ENCODE measurements at regions not wholly inside any gene's neighbourhood (a gene's known extent, or its start where the extent isn't known, plus 50 kb on each side); places are given as distances from the start of the nearest gene placed in this dataset.

GRCh38 chr2:106978647-106979046, 92.7 kb upstream of the ST6GAL2 start:
- DNase-seq (ENCODE audit: low read depth), result no peak

GRCh38 chr2:106981491-106981890, 95.5 kb upstream of the ST6GAL2 start:
- DNase-seq (ENCODE audit: low read depth), result no peak

- DNase-seq (ENCODE audit: low read depth), result no peak
Observed at GRCh38 chr2:106982350-106982749, 96.4 kb upstream of the ST6GAL2 start.

- no peak for DNase-seq (ENCODE audit: low read depth)
Observed at GRCh38 chr2:106983305-106983704, 97.3 kb upstream of the ST6GAL2 start.

GRCh38 chr2:106988361-106988760, 102.4 kb upstream of the ST6GAL2 start:
- no peak for DNase-seq (ENCODE audit: low read depth)

GRCh38 chr2:106990297-106990696, 104.3 kb upstream of the ST6GAL2 start:
- DNase-seq (ENCODE audit: low read depth), result peak; percentile 96

GRCh38 chr2:106991866-106992265, 105.9 kb upstream of the ST6GAL2 start:
- no peak for DNase-seq (ENCODE audit: low read depth)

GRCh38 chr2:106995556-106995955, 109.6 kb upstream of the ST6GAL2 start:
- DNase-seq (ENCODE audit: low read depth), result peak; percentile 37

- no peak for DNase-seq (ENCODE audit: low read depth)
Observed at GRCh38 chr2:106996171-106996769, 110.3 kb upstream of the ST6GAL2 start.

- DNase-seq (ENCODE audit: low read depth), result no peak
Observed at GRCh38 chr2:106997204-106997603, 111.2 kb upstream of the ST6GAL2 start.

GRCh38 chr2:107001062-107001461, 115.1 kb upstream of the ST6GAL2 start:
- DNase-seq (ENCODE audit: low read depth), result no peak

GRCh38 chr2:107001551-107001950, 115.6 kb upstream of the ST6GAL2 start:
- no peak for DNase-seq (ENCODE audit: low read depth)

- peak; percentile 91 for DNase-seq (ENCODE audit: low read depth)
Observed at GRCh38 chr2:107001964-107002696, 116.2 kb upstream of the ST6GAL2 start.

- DNase-seq (ENCODE audit: low read depth), result peak; percentile 72
Observed at GRCh38 chr2:107002735-107003134, 116.8 kb upstream of the ST6GAL2 start.

GRCh38 chr2:107005853-107006252, 119.9 kb upstream of the ST6GAL2 start:
- DNase-seq (ENCODE audit: low read depth), result no peak

- DNase-seq (ENCODE audit: low read depth), result no peak
Observed at GRCh38 chr2:107006836-107007235, 120.9 kb upstream of the ST6GAL2 start.

- no peak for DNase-seq (ENCODE audit: low read depth)
Observed at GRCh38 chr2:107007927-107008326, 122.0 kb upstream of the ST6GAL2 start.

GRCh38 chr2:107008843-107009242, 122.9 kb upstream of the ST6GAL2 start:
- DNase-seq (ENCODE audit: low read depth), result no peak

- DNase-seq (ENCODE audit: low read depth), result no peak
Observed at GRCh38 chr2:107009275-107009674, 123.3 kb upstream of the ST6GAL2 start.

- no peak for DNase-seq (ENCODE audit: low read depth)
Observed at GRCh38 chr2:107012714-107013306, 126.8 kb upstream of the ST6GAL2 start.

GRCh38 chr2:107013884-107014283, 127.9 kb upstream of the ST6GAL2 start:
- DNase-seq (ENCODE audit: low read depth), result no peak

GRCh38 chr2:107018366-107018765, 132.4 kb upstream of the ST6GAL2 start:
- DNase-seq (ENCODE audit: low read depth), result no peak

- DNase-seq (ENCODE audit: low read depth), result no peak
Observed at GRCh38 chr2:107020392-107020791, 134.4 kb upstream of the ST6GAL2 start.

Measured in HT1080 (cell line).